Panc1 (cell line): ENCODE measurements at regions not wholly inside any gene's neighbourhood (a gene's known extent, or its start where the extent isn't known, plus 50 kb on each side); places are given as distances from the start of the nearest gene placed in this dataset.

Experiments
- CTCF ChIP-seq: fragments of 450-650 bp; IDR thresholded peaks from 2 replicates; pipeline ENCODE4 v1.5.1; 2017; ENCODE audit warnings: mild to moderate bottlenecking
- POLR2AphosphoS5 ChIP-seq: IDR thresholded peaks from 2 replicates; pipeline ENCODE4 v1.6.1; 2012; ENCODE audit warnings: mild to moderate bottlenecking, low read depth, low read length, moderate library complexity
- REST ChIP-seq, 2 experiments: IDR thresholded peaks; 2 replicates each; pipeline ENCODE4 v1.6.1; 2011 to 2012; ENCODE audit warnings: low read depth in 2 of 2, control low read depth in 1 of 2, low read length in 1 of 2, mild to moderate bottlenecking in 1 of 2, moderate library complexity in 1 of 2; ENCODE audit not compliant: insufficient read depth in 1 of 2
- SIN3A ChIP-seq: IDR thresholded peaks from 2 replicates; pipeline ENCODE4 v1.6.1; 2012; ENCODE audit warnings: low read depth, mild to moderate bottlenecking, low read length, moderate library complexity, borderline replicate concordance; ENCODE audit not compliant: insufficient read depth
- TCF7L2 ChIP-seq: IDR thresholded peaks from 2 replicates; pipeline ENCODE4 v1.6.1; 2011; ENCODE audit warnings: mild to moderate bottlenecking, low read depth, low read length, inconsistent platforms

DNA sequence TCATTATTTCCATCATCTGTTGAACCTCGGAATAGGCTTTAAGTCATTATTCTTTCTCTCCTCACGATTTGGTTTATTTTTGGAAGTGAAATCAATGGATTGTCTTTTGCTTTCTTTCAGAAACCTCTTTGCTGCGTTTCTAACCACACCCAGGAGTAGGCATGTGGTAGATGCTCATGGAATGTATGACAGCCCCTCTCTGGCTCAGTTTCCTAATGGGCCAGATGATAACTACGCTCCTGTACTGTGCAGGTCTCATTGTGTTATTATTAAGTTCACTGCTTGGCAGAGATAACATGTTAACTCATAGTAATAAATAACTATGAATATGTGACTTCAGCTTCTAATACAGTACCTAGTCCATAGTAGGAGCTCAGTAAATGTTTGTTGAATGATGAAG is 175.5 kb upstream of the KLF4 start:
- TF ChIP-seq POLR2AphosphoS5 (no peak), CTCF (no peak), REST (IDR thresholded peaks at IDR 0.05; ENCODE audit: insufficient read depth in 1 of 2, low read depth in 2 of 2, low read length in 1 of 2) (no peak), SIN3A (no peak), TCF7L2 (no peak)
